Smooth muscle cell (in vitro differentiated cells): ENCODE measurements at regions not wholly inside any gene's neighbourhood (a gene's known extent, or its start where the extent isn't known, plus 50 kb on each side); places are given as distances from the start of the nearest gene placed in this dataset.

Experiments
- DNase-seq: peaks from one replicate; lab custom pipeline; 2025; ENCODE audit not compliant: unreplicated experiment; lab: John Stamatoyannopoulos, UW
- H2AFZ ChIP-seq: fragments of 200-600 bp; sonication (generic); 2 replicates; pipeline ENCODE4 v1.6.0; 2016; ENCODE audit warnings: antibody characterized with exemption, low read depth, mild to moderate bottlenecking
- H3F3A ChIP-seq: fragments of 200-600 bp; sonication (generic); 2 replicates; pipeline ENCODE4 v1.6.0; 2017; ENCODE audit warnings: antibody characterized with exemption, low read depth
- H3K27ac ChIP-seq: fragments of 200-600 bp; sonication (generic); 2 replicates; pipeline ENCODE4 v1.5.1; 2016; ENCODE audit warnings: low read depth, mild to moderate bottlenecking
- H3K27me3 ChIP-seq: fragments of 200-600 bp; sonication (generic); 2 replicates; pipeline ENCODE4 v1.6.1; 2016; ENCODE audit warnings: low read depth, mild to moderate bottlenecking
- H3K36me3 ChIP-seq: fragments of 200-600 bp; sonication (generic); 2 replicates; pipeline ENCODE4 v1.5.1; 2016; ENCODE audit warnings: low read depth
- H3K4me1 ChIP-seq: fragments of 200-600 bp; sonication (generic); 2 replicates; pipeline ENCODE4 v1.5.1; 2016; ENCODE audit warnings: low read depth
- H3K4me2 ChIP-seq: fragments of 200-600 bp; sonication (generic); 2 replicates; pipeline ENCODE4 v1.6.0; 2016; ENCODE audit warnings: mild to moderate bottlenecking
- H3K4me3 ChIP-seq: fragments of 200-600 bp; sonication (generic); 2 replicates; pipeline ENCODE4 v1.5.1; 2016; ENCODE audit warnings: mild to moderate bottlenecking
- H3K79me2 ChIP-seq: fragments of 200-600 bp; sonication (generic); 2 replicates; pipeline ENCODE4 v1.6.0; 2016; ENCODE audit warnings: low read depth, mild to moderate bottlenecking
- H3K9ac ChIP-seq: fragments of 200-600 bp; sonication (generic); 2 replicates; pipeline ENCODE4 v1.6.0; 2016; ENCODE audit warnings: low read depth
- H3K9me3 ChIP-seq: fragments of 200-600 bp; sonication (generic); replicated peaks from 2 replicates; pipeline ENCODE4 v1.5.1; 2016; ENCODE audit warnings: low read depth
- H4K20me1 ChIP-seq: fragments of 200-600 bp; sonication (generic); 2 replicates; pipeline ENCODE4 v1.6.0; 2016; ENCODE audit warnings: low read depth
- CTCF ChIP-seq: fragments of 200-600 bp; sonication (generic); IDR thresholded peaks from 2 replicates; pipeline ENCODE4 v1.5.1; 2017; ENCODE audit warnings: borderline replicate concordance, mild to moderate bottlenecking, antibody characterized with exemption; ENCODE audit not compliant: insufficient read depth, poor library complexity, severe bottlenecking
- WGBS: methylation state at CpG from one replicate; pipeline ENCODE4 v1.1.7; 2016; ENCODE audit warnings: low lambda C conversion rate; 5-methylcytosine and 5-hydroxymethylcytosine counted together

DNA sequence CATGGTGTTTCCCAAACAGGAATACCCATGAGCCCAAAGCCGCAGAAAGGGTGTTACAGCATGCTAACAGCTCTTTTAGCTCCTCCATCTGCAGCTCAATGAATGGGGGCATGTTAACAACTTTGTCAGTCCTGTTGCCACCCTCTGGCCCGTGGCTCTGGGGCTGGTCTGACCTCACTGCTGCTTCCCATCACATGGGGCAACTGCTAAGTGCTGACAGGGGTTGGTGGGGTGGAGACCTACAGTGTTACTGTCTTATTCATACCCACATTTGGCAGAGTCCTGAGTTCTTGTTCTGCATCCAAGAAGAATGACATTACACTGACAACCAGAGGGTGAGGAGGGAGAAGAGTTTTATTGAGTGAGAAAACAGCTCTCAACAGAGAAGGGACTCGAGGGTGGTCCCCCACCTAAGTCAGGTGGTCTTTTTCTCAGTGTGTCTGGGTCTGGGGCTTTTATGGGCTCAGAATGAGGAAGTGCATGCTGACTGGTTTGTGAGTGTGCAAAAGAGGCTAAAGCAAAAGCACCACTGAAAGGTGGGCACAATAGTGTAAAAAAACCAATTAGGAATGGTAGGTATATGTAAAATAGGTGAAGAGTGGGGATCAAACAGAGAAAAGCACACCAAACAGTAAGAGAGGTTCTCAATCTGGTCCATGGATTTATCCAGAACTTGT lies 1952.0 kb upstream of the PCDH20 start:
- 69% methylated on average over 3 of the region's 3 CpGs for WGBS
- DNase-seq = no peak
- no peak overlapping the region for H2AFZ ChIP-seq

GRCh38 chr13:63364159-63364558 lies 1948.5 kb upstream of the PCDH20 start:
- no peak overlapping the region for H3K27ac ChIP-seq
- no peaks in the 10 kb centered on the region for H3K27me3 ChIP-seq
- TF ChIP-seq CTCF = no peak
- H4K20me1 ChIP-seq = no peaks in the 10 kb centered on the region
- no peak overlapping the region for H2AFZ ChIP-seq
- H3K79me2 ChIP-seq = no peaks in the 10 kb centered on the region
- H3K4me3 ChIP-seq = no peak overlapping the region
- no peak overlapping the region for H3K4me2 ChIP-seq
- no peaks in the 10 kb centered on the region for H3F3A ChIP-seq
- no peaks in the 10 kb centered on the region for H3K9me3 ChIP-seq
- no peaks in the 10 kb centered on the region for H3K36me3 ChIP-seq
- no peaks in the 10 kb centered on the region for H3K4me1 ChIP-seq
- H3K9ac ChIP-seq = no peak overlapping the region
- no peak for DNase-seq

More for the DNA sequence above, 1952.0 kb upstream of the PCDH20 start:
- Histone ChIP-seq H4K20me1 (no peaks in the 10 kb centered on the region), H3K4me3 (no peak overlapping the region), H3K27ac (no peak overlapping the region), H3K79me2 (no peaks in the 10 kb centered on the region), H3K9ac (no peak overlapping the region), H3K9me3 (no peaks in the 10 kb centered on the region), H3K4me1 (no peaks in the 10 kb centered on the region), H3F3A (no peaks in the 10 kb centered on the region), H3K4me2 (no peak overlapping the region), H3K27me3 (no peaks in the 10 kb centered on the region), H3K36me3 (no peaks in the 10 kb centered on the region)
- no peak for TF ChIP-seq CTCF

DNA sequence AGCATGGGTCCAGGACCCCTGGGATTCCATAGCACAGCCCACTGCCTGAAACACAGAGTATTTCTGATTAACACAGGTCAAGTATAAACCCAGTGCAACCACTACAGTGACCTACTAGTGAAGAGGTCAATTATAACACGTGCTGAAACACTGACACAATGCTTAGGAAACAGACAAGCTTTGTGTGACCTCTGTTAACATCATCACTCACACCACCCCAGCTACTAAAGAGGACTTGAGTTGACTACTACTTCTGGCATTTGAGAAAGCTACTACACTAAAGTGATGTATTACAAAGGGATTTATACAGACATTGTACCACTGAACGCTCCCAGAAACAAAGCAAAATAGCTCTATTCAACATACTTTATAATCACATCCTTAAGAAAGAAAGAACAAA lies 1935.9 kb upstream of the PCDH20 start:
- Histone ChIP-seq H3K9me3 (no peaks in the 10 kb centered on the region), H2AFZ (no peak overlapping the region), H3K4me2 (no peak overlapping the region), H3K4me1 (no peaks in the 10 kb centered on the region), H3K27ac (no peak overlapping the region), H3F3A (no peaks in the 10 kb centered on the region), H3K79me2 (no peaks in the 10 kb centered on the region), H3K4me3 (no peak overlapping the region), H4K20me1 (no peaks in the 10 kb centered on the region), H3K36me3 (no peaks in the 10 kb centered on the region), H3K9ac (no peak overlapping the region), H3K27me3 (no peaks in the 10 kb centered on the region)
- TF ChIP-seq CTCF = no peak
- DNase-seq = no peak
- 84% methylated on average over 2 of the region's 2 CpGs for WGBS

- H3K9ac ChIP-seq = no peak overlapping the region
- H3K27me3 ChIP-seq = no peaks in the 10 kb centered on the region
- no peak overlapping the region for H3K27ac ChIP-seq
- H2AFZ ChIP-seq = no peak overlapping the region
- no peaks in the 10 kb centered on the region for H3K9me3 ChIP-seq
- no peaks in the 10 kb centered on the region for H3K79me2 ChIP-seq
- WGBS = 85% methylated on average over 2 of the region's 2 CpGs
- no peaks in the 10 kb centered on the region for H3K36me3 ChIP-seq
- no peak for TF ChIP-seq CTCF
- H3K4me2 ChIP-seq = no peak overlapping the region
- DNase-seq = no peak
- H4K20me1 ChIP-seq = no peaks in the 10 kb centered on the region
- H3K4me3 ChIP-seq = no peak overlapping the region
- no peaks in the 10 kb centered on the region for H3K4me1 ChIP-seq
- no peaks in the 10 kb centered on the region for H3F3A ChIP-seq
These were observed 1935.4 kb upstream of the PCDH20 start for GRCh38 chr13:63351081-63351480.
